IMR-90 (cell line): ENCODE measurements at regions not wholly inside any gene's neighbourhood (a gene's known extent, or its start where the extent isn't known, plus 50 kb on each side); places are given as distances from the start of the nearest gene placed in this dataset.

Experiments used
- CTCF ChIP-seq: conservative IDR thresholded peaks from 2 replicates; pipeline ENCODE4 v1.5.1; 2012; ENCODE audit warnings: mild to moderate bottlenecking, low read depth, low read length, improper control_type of control experiment
- POLR2A ChIP-seq: IDR thresholded peaks from 2 replicates; pipeline ENCODE4 v1.6.1; 2012; ENCODE audit warnings: mild to moderate bottlenecking, low read depth, low read length
- USF2 ChIP-seq: fragments of 150-350 bp; IDR thresholded peaks from 2 replicates; pipeline ENCODE4 v1.6.1; 2017; ENCODE audit warnings: mild to moderate bottlenecking, antibody characterized with exemption, low read length, low read depth

GRCh38 chrX:123049071-123049625 lies 134.9 kb upstream of the GRIA3 start:
- no peak for TF ChIP-seq POLR2A
- TF ChIP-seq CTCF: no peak
- TF ChIP-seq USF2: no peak
